ENCODE measurements at regions not wholly inside any gene's neighbourhood (a gene's known extent, or its start where the extent isn't known, plus 50 kb on each side); places are given as distances from the start of the nearest gene placed in this dataset.

GRCh38 chr20:39110819-39111136, 148.6 kb downstream of the DHX35 start:
- TF ChIP-seq, protein P1, sequence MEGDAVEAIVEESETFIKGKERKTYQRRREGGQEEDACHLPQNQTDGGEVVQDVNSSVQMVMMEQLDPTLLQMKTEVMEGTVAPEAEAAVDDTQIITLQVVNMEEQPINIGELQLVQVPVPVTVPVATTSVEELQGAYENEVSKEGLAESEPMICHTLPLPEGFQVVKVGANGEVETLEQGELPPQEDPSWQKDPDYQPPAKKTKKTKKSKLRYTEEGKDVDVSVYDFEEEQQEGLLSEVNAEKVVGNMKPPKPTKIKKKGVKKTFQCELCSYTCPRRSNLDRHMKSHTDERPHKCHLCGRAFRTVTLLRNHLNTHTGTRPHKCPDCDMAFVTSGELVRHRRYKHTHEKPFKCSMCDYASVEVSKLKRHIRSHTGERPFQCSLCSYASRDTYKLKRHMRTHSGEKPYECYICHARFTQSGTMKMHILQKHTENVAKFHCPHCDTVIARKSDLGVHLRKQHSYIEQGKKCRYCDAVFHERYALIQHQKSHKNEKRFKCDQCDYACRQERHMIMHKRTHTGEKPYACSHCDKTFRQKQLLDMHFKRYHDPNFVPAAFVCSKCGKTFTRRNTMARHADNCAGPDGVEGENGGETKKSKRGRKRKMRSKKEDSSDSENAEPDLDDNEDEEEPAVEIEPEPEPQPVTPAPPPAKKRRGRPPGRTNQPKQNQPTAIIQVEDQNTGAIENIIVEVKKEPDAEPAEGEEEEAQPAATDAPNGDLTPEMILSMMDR (IDR thresholded peaks at IDR 0.05; ENCODE audit: poor library complexity), result no peak
- TF ChIP-seq EZH2 (IDR thresholded peaks at IDR 0.05; ENCODE audit: borderline replicate concordance), result no peak
- no peak for TF ChIP-seq EZH2phosphoT487 (IDR thresholded peaks at IDR 0.05; ENCODE audit: low read depth, severe bottlenecking, unreplicated experiment)
